Left lung (tissue), 4 donors: ENCODE measurements at regions not wholly inside any gene's neighbourhood (a gene's known extent, or its start where the extent isn't known, plus 50 kb on each side); places are given as distances from the start of the nearest gene placed in this dataset.

Experiments
- ATAC-seq: fragments of 200-7000 bp; cut with Tn5 transposase; one replicate; pipeline ENCODE4 v1.9.1; 2020; ENCODE audit warnings: moderate library complexity
- DNase-seq, 4 donors: peaks; one replicate each; pipeline ENCODE4 v3.0.0-alpha.2; 2013 to 2020
- H3K27ac ChIP-seq, 2 donors: fragments of 200-600 bp; sonication (generic) in 1 of 2; one replicate each; pipeline versions ENCODE4 v1.5.0 to v1.8.0; 2020 to 2021
- H3K27me3 ChIP-seq, 2 donors: fragments of 200-600 bp; sonication (generic) in 1 of 2; one replicate each; pipeline versions ENCODE4 v1.5.0 to v1.8.0; 2020 to 2021
- H3K36me3 ChIP-seq, 2 donors: fragments of 200-600 bp; sonication (generic) in 1 of 2; one replicate each; pipeline versions ENCODE4 v1.5.0 to v1.8.0; 2020 to 2021
- H3K4me1 ChIP-seq, 2 donors: fragments of 200-600 bp; one replicate each; pipeline ENCODE4 v1.8.0; 2021
- H3K4me3 ChIP-seq, 2 donors: fragments of 200-600 bp; sonication (generic) in 1 of 2; one replicate each; pipeline versions ENCODE4 v1.5.0 to v1.8.0; 2020 to 2021; ENCODE audit warnings: mild to moderate bottlenecking in 1 of 2
- H3K9me3 ChIP-seq, 2 donors: fragments of 200-600 bp; sonication (generic) in 1 of 2; one replicate each; pipeline versions ENCODE4 v1.5.0 to v1.8.0; 2020 to 2021
- CTCF ChIP-seq, 2 donors: fragments of 200-600 bp; sonication (generic) in 1 of 2; IDR thresholded peaks; one replicate each; pipeline versions ENCODE4 v1.5.0 to v1.8.0; 2021; ENCODE audit warnings: antibody characterized with exemption in 2 of 2
- intact Hi-C, 2 donors: fragments of 100-400 bp; cut with DNase I; formaldehyde crosslinking; loops; one replicate each; pipeline versions ENCODE4 v1.11.2 to v1.14.2; 2022
- donor health status: DM: no; HTN: yes; CAD: no.
- donor health status: DM: no; HTN: no; CAD: no.

GRCh38 chr7:16359216-16359615 is 62.1 kb downstream of the CRPPA start:
- Histone ChIP-seq H3K27me3 (no peaks in the 10 kb centered on the region), H3K4me1 (no peaks in the 10 kb centered on the region), H3K9me3 (no peaks in the 10 kb centered on the region), H3K27ac (no peak overlapping the region), H3K4me3 (no peak overlapping the region), H3K36me3 (no peaks in the 10 kb centered on the region)
- ATAC-seq, result no peak
- peak in 1 of 4 donors; percentile 27 for DNase-seq
- TF ChIP-seq CTCF (IDR thresholded peaks at IDR 0.05), result no peak
- intact Hi-C loops, result no loop called here

- DNase-seq (peak in 2 of 4 donors; percentile 23 to 32), ATAC-seq (peak; percentile 62)
- Histone ChIP-seq H3K27ac (no peak overlapping the region), H3K36me3 (no peaks in the 10 kb centered on the region), H3K4me3 (no peak overlapping the region), H3K9me3 (no peaks in the 10 kb centered on the region), H3K4me1 (no peaks in the 10 kb centered on the region), H3K27me3 (no peaks in the 10 kb centered on the region)
- TF ChIP-seq CTCF (IDR thresholded peaks at IDR 0.05), result no peak
- intact Hi-C loops, result no loop called here
Measured at GRCh38 chr7:16357921-16358320, 63.4 kb downstream of the CRPPA start.

GRCh38 chr7:16357474-16357873 is 63.9 kb downstream of the CRPPA start:
- Histone ChIP-seq H3K4me1 (no peaks in the 10 kb centered on the region), H3K27ac (no peak overlapping the region), H3K9me3 (no peaks in the 10 kb centered on the region), H3K27me3 (no peaks in the 10 kb centered on the region), H3K4me3 (no peak overlapping the region), H3K36me3 (no peaks in the 10 kb centered on the region)
- intact Hi-C loops, result no loop called here
- DNase-seq, result no peak
- ATAC-seq, result no peak
- TF ChIP-seq CTCF (IDR thresholded peaks at IDR 0.05), result no peak

GRCh38 chr7:16356301-16356958 is 64.9 kb downstream of the CRPPA start:
- H3K4me3 ChIP-seq, result no peak overlapping the region
- H3K9me3 ChIP-seq, result no peaks in the 10 kb centered on the region
- TF ChIP-seq CTCF (IDR thresholded peaks at IDR 0.05), result no peak
- no peaks in the 10 kb centered on the region for H3K27me3 ChIP-seq
- no peaks in the 10 kb centered on the region for H3K36me3 ChIP-seq
- H3K27ac ChIP-seq, result no peak overlapping the region
- no peak for ATAC-seq
- H3K4me1 ChIP-seq, result no peaks in the 10 kb centered on the region
- DNase-seq, result no peak
- intact Hi-C loops, result no loop called here

GRCh38 chr7:16354573-16354972 is 66.8 kb downstream of the CRPPA start:
- no peak for DNase-seq
- H3K4me1 ChIP-seq, result no peaks in the 10 kb centered on the region
- no peak for TF ChIP-seq CTCF (IDR thresholded peaks at IDR 0.05)
- intact Hi-C loops, result no loop called here
- no peaks in the 10 kb centered on the region for H3K27me3 ChIP-seq
- peaks cover 0 to 11% of the 10 kb centered on the region in 2 donors for H3K9me3 ChIP-seq
- no peak overlapping the region for H3K4me3 ChIP-seq
- ATAC-seq, result no peak
- H3K36me3 ChIP-seq, result no peaks in the 10 kb centered on the region
- H3K27ac ChIP-seq, result no peak overlapping the region
